ENCODE measurements at regions not wholly inside any gene's neighbourhood (a gene's known extent, or its start where the extent isn't known, plus 50 kb on each side); places are given as distances from the start of the nearest gene placed in this dataset.

GRCh38 chr11:28826807-28827206 is 718.6 kb downstream of the METTL15 start:
- Histone ChIP-seq H3K27me3 (replicated peaks in 1 of 2; ENCODE audit: control insufficient read depth in 2 of 2, extremely low read depth in 1 of 2, insufficient read depth in 2 of 2, low read length in 1 of 2) (no peaks in the 10 kb centered on the region), H3K36me3 (ENCODE audit: control insufficient read depth in 2 of 2, extremely low read depth in 1 of 2, insufficient read depth in 1 of 2, low read length in 1 of 2) (no peaks in the 10 kb centered on the region), H3K27ac (ENCODE audit: low read length) (no peak overlapping the region), H3K9me3 (peaks cover 2% of the 10 kb centered on the region), H3K4me3 (ENCODE audit: control insufficient read depth in 1 of 2, extremely low read depth in 1 of 2, low read length in 1 of 2) (no peak overlapping the region), H3K4me1 (ENCODE audit: control insufficient read depth in 1 of 2, extremely low read depth in 1 of 2, insufficient read depth in 2 of 2, low read length in 2 of 2) (no peaks in the 10 kb centered on the region)
- Mint-ChIP-seq H3K27ac (no peak overlapping the region), H3K4me1 (no peaks in the 10 kb centered on the region), H3K27me3 (no peaks in the 10 kb centered on the region), H3K36me3 (no peaks in the 10 kb centered on the region), H3K9me3 (peaks cover 6 to 23% (median 10%) of the 10 kb centered on the region in 3 donors), H3K4me3 (no peak overlapping the region)
- CTCF ChIA-PET = no interaction called here
- POLR2A ChIA-PET = no interaction called here
- no peak for DNase-seq
- ATAC-seq (replicated peaks in 1 of 4) = no peak
- WGBS (ENCODE audit: insufficient coverage) = no CpG with 5 or more reads among the region's 1 CpG

GRCh38 chr11:28822576-28822975 is 714.4 kb downstream of the METTL15 start:
- no peaks in the 10 kb centered on the region for H3K9me3 ChIP-seq
- H3K4me3 ChIP-seq (ENCODE audit: control insufficient read depth in 1 of 2, extremely low read depth in 1 of 2, low read length in 1 of 2) = no peak overlapping the region
- H3K27me3 Mint-ChIP-seq = no peaks in the 10 kb centered on the region
- CTCF ChIA-PET = no interaction called here
- POLR2A ChIA-PET = no interaction called here
- no peak for DNase-seq
- peaks cover 7 to 16% (median 16%) of the 10 kb centered on the region in 3 donors for H3K9me3 Mint-ChIP-seq
- H3K36me3 Mint-ChIP-seq = no peaks in the 10 kb centered on the region
- no peaks in the 10 kb centered on the region for H3K36me3 ChIP-seq (ENCODE audit: control insufficient read depth in 2 of 2, extremely low read depth in 1 of 2, insufficient read depth in 1 of 2, low read length in 1 of 2)
- H3K27me3 ChIP-seq (replicated peaks in 1 of 2; ENCODE audit: control insufficient read depth in 2 of 2, extremely low read depth in 1 of 2, insufficient read depth in 2 of 2, low read length in 1 of 2) = no peaks in the 10 kb centered on the region
- no peak overlapping the region for H3K27ac Mint-ChIP-seq
- no peaks in the 10 kb centered on the region for H3K4me1 Mint-ChIP-seq
- no peaks in the 10 kb centered on the region for H3K4me1 ChIP-seq (ENCODE audit: control insufficient read depth in 1 of 2, extremely low read depth in 1 of 2, insufficient read depth in 2 of 2, low read length in 2 of 2)
- no peak overlapping the region for H3K4me3 Mint-ChIP-seq
- ATAC-seq (replicated peaks in 1 of 4) = no peak
- H3K27ac ChIP-seq (ENCODE audit: low read length) = no peak overlapping the region
- WGBS (ENCODE audit: insufficient coverage) = no CpG with 5 or more reads among the region's 4 CpGs

DNA sequence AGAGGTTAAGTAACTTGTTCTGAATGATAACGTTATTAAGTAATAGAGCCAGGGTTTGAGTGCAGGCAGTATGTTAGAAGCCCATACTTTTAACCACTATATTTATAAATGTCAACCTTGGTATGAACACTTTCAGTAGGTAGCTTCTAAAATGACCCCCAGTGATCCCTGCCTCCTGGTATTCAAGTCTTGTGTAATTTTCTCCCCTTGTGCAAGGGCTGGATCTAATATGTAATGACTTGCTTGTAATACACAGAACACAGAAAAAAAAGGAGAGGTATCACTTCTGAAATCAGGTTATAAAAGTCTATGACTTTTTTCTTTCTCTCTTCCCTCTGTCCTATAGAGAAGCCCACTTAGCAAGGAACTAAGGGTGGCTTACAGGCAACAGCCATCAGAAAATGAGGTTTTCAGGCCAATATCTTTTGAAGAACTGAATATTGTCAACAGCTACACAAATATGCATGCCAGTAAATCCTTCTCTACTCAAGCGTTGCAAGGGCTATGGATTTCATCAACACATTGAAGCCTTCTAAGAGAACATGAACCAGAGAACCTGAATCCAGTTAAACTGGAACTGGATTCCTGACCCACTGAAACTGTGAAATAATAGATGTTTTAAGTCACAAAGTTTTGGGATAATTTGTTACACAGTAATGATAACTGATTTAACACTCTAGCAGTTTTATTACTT is 712.3 kb downstream of the METTL15 start:
- Histone ChIP-seq H3K27me3 (replicated peaks in 1 of 2; ENCODE audit: control insufficient read depth in 2 of 2, extremely low read depth in 1 of 2, insufficient read depth in 2 of 2, low read length in 1 of 2) (no peaks in the 10 kb centered on the region), H3K36me3 (ENCODE audit: control insufficient read depth in 2 of 2, extremely low read depth in 1 of 2, insufficient read depth in 1 of 2, low read length in 1 of 2) (no peaks in the 10 kb centered on the region), H3K27ac (ENCODE audit: low read length) (no peak overlapping the region), H3K9me3 (no peaks in the 10 kb centered on the region), H3K4me1 (ENCODE audit: control insufficient read depth in 1 of 2, extremely low read depth in 1 of 2, insufficient read depth in 2 of 2, low read length in 2 of 2) (no peaks in the 10 kb centered on the region), H3K4me3 (ENCODE audit: control insufficient read depth in 1 of 2, extremely low read depth in 1 of 2, low read length in 1 of 2) (no peak overlapping the region)
- no peak overlapping the region for H3K27ac Mint-ChIP-seq
- ATAC-seq (replicated peaks in 1 of 4) = no peak
- H3K9me3 Mint-ChIP-seq = peaks cover 10 to 15% (median 10%) of the 10 kb centered on the region in 3 donors
- no peaks in the 10 kb centered on the region for H3K36me3 Mint-ChIP-seq
- no peak for DNase-seq
- ChIA-PET CTCF (no interaction called here), POLR2A (no interaction called here)
- no peak overlapping the region for H3K4me3 Mint-ChIP-seq
- no peaks in the 10 kb centered on the region for H3K27me3 Mint-ChIP-seq
- no CpG with 5 or more reads among the region's 2 CpGs for WGBS (ENCODE audit: insufficient coverage)
- H3K4me1 Mint-ChIP-seq = no peaks in the 10 kb centered on the region

DNA sequence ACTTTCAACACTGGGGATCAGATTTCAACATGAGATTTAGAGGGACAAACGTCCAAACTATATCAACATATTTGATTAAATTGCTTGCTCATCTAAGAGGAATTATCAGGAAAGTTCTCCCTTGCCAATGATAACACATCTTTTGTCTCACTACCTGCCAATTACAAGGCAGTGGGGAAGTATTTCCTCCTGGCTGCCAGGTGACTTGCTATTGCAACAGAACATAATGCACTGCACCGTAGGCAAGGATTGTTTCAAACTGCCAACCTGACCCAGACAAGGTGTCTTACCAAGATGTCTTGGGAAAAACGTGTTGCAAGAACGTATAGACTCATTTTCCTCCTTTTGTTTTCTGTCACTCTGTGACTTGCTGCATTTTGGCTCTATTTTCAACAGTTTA is 711.6 kb downstream of the METTL15 start:
- Histone ChIP-seq H3K9me3 (no peaks in the 10 kb centered on the region), H3K36me3 (ENCODE audit: control insufficient read depth in 2 of 2, extremely low read depth in 1 of 2, insufficient read depth in 1 of 2, low read length in 1 of 2) (no peaks in the 10 kb centered on the region), H3K4me1 (ENCODE audit: control insufficient read depth in 1 of 2, extremely low read depth in 1 of 2, insufficient read depth in 2 of 2, low read length in 2 of 2) (no peaks in the 10 kb centered on the region), H3K4me3 (ENCODE audit: control insufficient read depth in 1 of 2, extremely low read depth in 1 of 2, low read length in 1 of 2) (no peak overlapping the region), H3K27ac (ENCODE audit: low read length) (no peak overlapping the region), H3K27me3 (replicated peaks in 1 of 2; ENCODE audit: control insufficient read depth in 2 of 2, extremely low read depth in 1 of 2, insufficient read depth in 2 of 2, low read length in 1 of 2) (no peaks in the 10 kb centered on the region)
- ATAC-seq (replicated peaks in 1 of 4) (no peak), DNase-seq (no peak)
- Mint-ChIP-seq H3K27ac (no peak overlapping the region), H3K36me3 (no peaks in the 10 kb centered on the region), H3K9me3 (peaks cover 10 to 15% (median 12%) of the 10 kb centered on the region in 3 donors), H3K4me1 (no peaks in the 10 kb centered on the region), H3K4me3 (no peak overlapping the region), H3K27me3 (no peaks in the 10 kb centered on the region)
- ChIA-PET CTCF (no interaction called here), POLR2A (no interaction called here)
- WGBS (ENCODE audit: insufficient coverage) = 100% methylated on average over 1 of the region's 4 CpGs

DNA sequence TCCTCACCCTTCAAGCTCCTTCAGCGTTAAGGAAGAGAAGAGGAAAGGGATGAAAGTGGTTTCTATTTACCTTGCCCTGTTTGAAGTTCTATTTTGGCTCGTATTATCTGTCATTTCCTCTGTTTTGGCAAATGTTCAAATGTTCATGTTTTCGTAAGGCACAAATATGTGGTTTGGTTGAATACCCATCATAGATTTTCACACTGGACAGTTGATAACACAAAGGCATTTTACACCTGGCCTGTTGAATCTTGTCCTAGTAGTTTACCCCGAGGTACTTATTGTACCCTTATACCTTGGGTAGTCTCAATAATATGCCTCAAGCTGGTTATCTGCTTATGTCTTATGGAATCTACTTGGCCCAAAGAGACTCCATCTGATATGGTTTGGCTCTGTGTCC is 706.9 kb downstream of the METTL15 start:
- DNase-seq = no peak
- no peaks in the 10 kb centered on the region for H3K27me3 ChIP-seq (replicated peaks in 1 of 2; ENCODE audit: control insufficient read depth in 2 of 2, extremely low read depth in 1 of 2, insufficient read depth in 2 of 2, low read length in 1 of 2)
- H3K27ac ChIP-seq (ENCODE audit: low read length) = no peak overlapping the region
- H3K4me3 ChIP-seq (ENCODE audit: control insufficient read depth in 1 of 2, extremely low read depth in 1 of 2, low read length in 1 of 2) = no peak overlapping the region
- Mint-ChIP-seq H3K27ac (no peak overlapping the region), H3K9me3 (peaks cover 11 to 19% (median 17%) of the 10 kb centered on the region in 3 donors), H3K4me1 (no peaks in the 10 kb centered on the region), H3K27me3 (no peaks in the 10 kb centered on the region), H3K36me3 (no peaks in the 10 kb centered on the region), H3K4me3 (no peak overlapping the region)
- ChIA-PET CTCF (no interaction called here), POLR2A (no interaction called here)
- no peak for ATAC-seq (replicated peaks in 1 of 4)
- no peaks in the 10 kb centered on the region for H3K4me1 ChIP-seq (ENCODE audit: control insufficient read depth in 1 of 2, extremely low read depth in 1 of 2, insufficient read depth in 2 of 2, low read length in 2 of 2)
- H3K9me3 ChIP-seq = no peaks in the 10 kb centered on the region
- WGBS (ENCODE audit: insufficient coverage) = no CpG with 5 or more reads among the region's 4 CpGs
- no peaks in the 10 kb centered on the region for H3K36me3 ChIP-seq (ENCODE audit: control insufficient read depth in 2 of 2, extremely low read depth in 1 of 2, insufficient read depth in 1 of 2, low read length in 1 of 2)

- Histone ChIP-seq H3K36me3 (ENCODE audit: control insufficient read depth in 2 of 2, extremely low read depth in 1 of 2, insufficient read depth in 1 of 2, low read length in 1 of 2) (no peaks in the 10 kb centered on the region), H3K4me1 (ENCODE audit: control insufficient read depth in 1 of 2, extremely low read depth in 1 of 2, insufficient read depth in 2 of 2, low read length in 2 of 2) (no peaks in the 10 kb centered on the region), H3K27ac (ENCODE audit: low read length) (no peak overlapping the region), H3K4me3 (ENCODE audit: control insufficient read depth in 1 of 2, extremely low read depth in 1 of 2, low read length in 1 of 2) (no peak overlapping the region), H3K27me3 (replicated peaks in 1 of 2; ENCODE audit: control insufficient read depth in 2 of 2, extremely low read depth in 1 of 2, insufficient read depth in 2 of 2, low read length in 1 of 2) (no peaks in the 10 kb centered on the region), H3K9me3 (no peaks in the 10 kb centered on the region)
- CTCF ChIA-PET = no interaction called here
- Mint-ChIP-seq H3K4me3 (no peak overlapping the region), H3K27ac (no peak overlapping the region), H3K36me3 (no peaks in the 10 kb centered on the region), H3K4me1 (no peaks in the 10 kb centered on the region), H3K9me3 (peaks cover 10 to 24% (median 17%) of the 10 kb centered on the region in 3 donors), H3K27me3 (no peaks in the 10 kb centered on the region)
- DNase-seq (no peak), ATAC-seq (replicated peaks in 1 of 4) (no peak)
- POLR2A ChIA-PET = no interaction called here
These were observed 700.6 kb downstream of the METTL15 start for GRCh38 chr11:28808771-28809170.

DNA sequence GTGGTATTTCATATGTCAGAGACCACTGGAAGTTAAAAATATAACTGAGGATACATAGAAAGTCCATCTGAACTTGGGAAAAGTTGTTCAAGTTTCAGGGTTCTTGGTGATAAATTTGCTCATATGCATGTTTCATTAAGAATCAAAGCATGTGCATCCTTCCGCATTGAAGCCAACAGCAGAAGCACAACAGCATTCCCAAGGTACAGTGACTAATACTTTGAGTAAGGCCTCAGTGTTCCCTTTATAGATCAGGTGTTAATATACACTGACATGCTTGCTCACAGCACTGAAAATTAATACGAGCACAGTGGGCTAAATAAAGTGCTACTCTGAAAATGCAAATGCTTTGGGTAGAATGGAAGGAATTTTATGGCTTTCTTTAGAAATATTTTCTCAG is 691.1 kb downstream of the METTL15 start:
- Histone ChIP-seq H3K27ac (ENCODE audit: low read length) (no peak overlapping the region), H3K27me3 (replicated peaks in 1 of 2; ENCODE audit: control insufficient read depth in 2 of 2, extremely low read depth in 1 of 2, insufficient read depth in 2 of 2, low read length in 1 of 2) (no peaks in the 10 kb centered on the region), H3K36me3 (ENCODE audit: control insufficient read depth in 2 of 2, extremely low read depth in 1 of 2, insufficient read depth in 1 of 2, low read length in 1 of 2) (no peaks in the 10 kb centered on the region), H3K4me3 (ENCODE audit: control insufficient read depth in 1 of 2, extremely low read depth in 1 of 2, low read length in 1 of 2) (no peak overlapping the region), H3K9me3 (no peaks in the 10 kb centered on the region), H3K4me1 (ENCODE audit: control insufficient read depth in 1 of 2, extremely low read depth in 1 of 2, insufficient read depth in 2 of 2, low read length in 2 of 2) (no peaks in the 10 kb centered on the region)
- ATAC-seq (replicated peaks in 1 of 4) = no peak
- no peaks in the 10 kb centered on the region for H3K36me3 Mint-ChIP-seq
- H3K27ac Mint-ChIP-seq = no peak overlapping the region
- POLR2A ChIA-PET = no interaction called here
- peaks cover 6 to 28% (median 25%) of the 10 kb centered on the region in 3 donors for H3K9me3 Mint-ChIP-seq
- WGBS (ENCODE audit: insufficient coverage) = 100% methylated on average over 1 of the region's 2 CpGs
- H3K4me3 Mint-ChIP-seq = no peak overlapping the region
- CTCF ChIA-PET = no interaction called here
- no peak for DNase-seq
- H3K4me1 Mint-ChIP-seq = no peaks in the 10 kb centered on the region
- no peaks in the 10 kb centered on the region for H3K27me3 Mint-ChIP-seq
